ENCODE measurements at regions not wholly inside any gene's neighbourhood (a gene's known extent, or its start where the extent isn't known, plus 50 kb on each side); places are given as distances from the start of the nearest gene placed in this dataset.

- DNase-seq (ENCODE audit: low read depth): no peak
- H3K4me3 ChIP-seq (ENCODE audit: low read depth, low read length): no peak overlapping the region
- TF ChIP-seq CTCF (IDR thresholded peaks at IDR 0.05; ENCODE audit: insufficient read depth, low read depth, low read length): no peak
Observed at GRCh38 chr11:97163631-97164191, 773.9 kb downstream of the JRKL start.

- TF ChIP-seq CTCF (IDR thresholded peaks at IDR 0.05; ENCODE audit: insufficient read depth, low read depth, low read length): no peak
- no peak for DNase-seq (ENCODE audit: low read depth)
- H3K4me3 ChIP-seq (ENCODE audit: low read depth, low read length): no peak overlapping the region
Observed at GRCh38 chr11:97201743-97202612, 812.2 kb downstream of the JRKL start.

GRCh38 chr11:97202613-97203292, 812.9 kb downstream of the JRKL start:
- H3K4me3 ChIP-seq (ENCODE audit: low read depth, low read length): no peak overlapping the region
- DNase-seq (ENCODE audit: low read depth): no peak
- TF ChIP-seq CTCF (IDR thresholded peaks at IDR 0.05; ENCODE audit: insufficient read depth, low read depth, low read length): no peak

- no peak for DNase-seq (ENCODE audit: low read depth)
- H3K4me3 ChIP-seq (ENCODE audit: low read depth, low read length): no peak overlapping the region
- no peak for TF ChIP-seq CTCF (IDR thresholded peaks at IDR 0.05; ENCODE audit: insufficient read depth, low read depth, low read length)
Observed at GRCh38 chr11:97218011-97218410, 828.2 kb downstream of the JRKL start.

GRCh38 chr11:97223647-97224046, 833.8 kb downstream of the JRKL start:
- DNase-seq (ENCODE audit: low read depth): no peak
- TF ChIP-seq CTCF (IDR thresholded peaks at IDR 0.05; ENCODE audit: insufficient read depth, low read depth, low read length): no peak
- H3K4me3 ChIP-seq (ENCODE audit: low read depth, low read length): no peak overlapping the region

GRCh38 chr11:97224396-97224795, 834.6 kb downstream of the JRKL start:
- no peak for TF ChIP-seq CTCF (IDR thresholded peaks at IDR 0.05; ENCODE audit: insufficient read depth, low read depth, low read length)
- H3K4me3 ChIP-seq (ENCODE audit: low read depth, low read length): no peak overlapping the region
- DNase-seq (ENCODE audit: low read depth): no peak

Data from fibroblast of villous mesenchyme (primary cell).